Subcutaneous abdominal adipose tissue (tissue), 5 donors: ENCODE measurements at regions not wholly inside any gene's neighbourhood (a gene's known extent, or its start where the extent isn't known, plus 50 kb on each side); places are given as distances from the start of the nearest gene placed in this dataset.

Source experiments
- H3K27ac ChIP-seq: one replicate; pipeline ENCODE4 v1.7.0; 2013; ENCODE audit warnings: low read depth, mild to moderate bottlenecking, inconsistent platforms, low read length, moderate library complexity
- H3K27me3 ChIP-seq, 5 donors: one replicate each; pipeline ENCODE4 v1.7.0; 2013; ENCODE audit warnings: low read length in 5 of 5, inconsistent platforms in 1 of 5; ENCODE audit not compliant: control insufficient read depth in 5 of 5, insufficient read depth in 4 of 5
- H3K36me3 ChIP-seq, 5 donors: one replicate each; pipeline ENCODE4 v1.7.0; 2013; ENCODE audit warnings: low read length in 5 of 5; ENCODE audit not compliant: control insufficient read depth in 5 of 5, insufficient read depth in 5 of 5
- H3K4me1 ChIP-seq, 5 donors: one replicate each; pipeline ENCODE4 v1.7.0; 2013; ENCODE audit warnings: low read length in 5 of 5, mild to moderate bottlenecking in 3 of 5, moderate library complexity in 1 of 5; ENCODE audit not compliant: control insufficient read depth in 5 of 5, insufficient read depth in 5 of 5
- H3K4me3 ChIP-seq, 5 donors: one replicate each; pipeline ENCODE4 v1.7.0; 2013; ENCODE audit warnings: low read length in 5 of 5, low read depth in 1 of 5
- H3K9ac ChIP-seq, 5 donors: one replicate each; pipeline ENCODE4 v1.7.0; 2013; ENCODE audit warnings: low read length in 5 of 5, mild to moderate bottlenecking in 4 of 5, moderate library complexity in 3 of 5
- H3K9me3 ChIP-seq, 5 donors: one replicate each; pipeline ENCODE4 v1.7.0; 2013; ENCODE audit warnings: low read length in 5 of 5; ENCODE audit not compliant: control insufficient read depth in 5 of 5
- donor health status: healthy.
- donor health status: healthy.
- donor health status: healthy.
- donor health status: healthy.
- donor health status: healthy.

DNA sequence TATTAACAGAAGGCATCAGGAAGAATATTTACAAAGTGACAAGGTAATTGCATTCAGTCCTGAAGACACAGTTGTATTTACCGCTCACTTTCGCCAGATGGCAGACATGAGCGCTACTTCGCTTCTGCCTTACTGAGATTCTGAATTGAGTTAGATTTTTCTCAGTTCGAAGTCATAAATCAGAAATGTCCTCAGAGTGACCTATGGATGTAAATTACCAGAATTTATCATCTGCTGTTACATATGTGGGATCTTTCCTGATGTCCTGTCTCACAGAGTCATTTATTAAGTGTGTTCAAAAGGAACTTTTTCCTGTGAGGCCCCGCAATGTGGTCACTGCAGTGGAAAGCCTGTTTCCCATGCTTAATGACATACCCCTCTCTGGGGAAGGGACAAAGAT is 97.3 kb upstream of the DCLK2 start:
- H3K9me3 ChIP-seq = no peaks in the 10 kb centered on the region
- no peak overlapping the region for H3K4me3 ChIP-seq
- no peaks in the 10 kb centered on the region for H3K36me3 ChIP-seq
- peaks cover 0 to 3% (median 0%) of the 10 kb centered on the region in 5 donors for H3K4me1 ChIP-seq
- no peak overlapping the region for H3K27ac ChIP-seq
- no peaks in the 10 kb centered on the region for H3K27me3 ChIP-seq
- no peak overlapping the region for H3K9ac ChIP-seq

DNA sequence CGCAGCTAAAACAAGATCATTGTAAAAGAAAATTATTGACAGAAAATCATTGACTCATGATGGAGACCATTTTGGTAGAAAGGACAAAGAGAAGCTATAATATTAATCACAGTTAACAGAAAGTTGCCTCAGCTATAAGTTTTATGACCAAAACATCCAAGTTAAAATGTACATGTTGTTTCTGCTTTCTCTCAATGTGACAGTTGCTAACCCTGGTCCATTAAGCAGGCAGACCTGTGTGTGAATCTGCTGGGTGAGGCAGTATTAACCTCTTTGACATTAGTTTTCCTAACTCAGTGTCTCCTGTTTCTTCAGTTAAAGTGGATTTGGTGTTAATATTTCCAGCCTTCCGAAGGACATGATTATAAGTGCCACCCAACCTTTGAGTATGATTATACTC is 94.8 kb upstream of the DCLK2 start:
- no peaks in the 10 kb centered on the region for H3K27me3 ChIP-seq
- no peaks in the 10 kb centered on the region for H3K9me3 ChIP-seq
- no peak overlapping the region for H3K4me3 ChIP-seq
- H3K4me1 ChIP-seq = peaks cover 0 to 14% (median 5%) of the 10 kb centered on the region in 5 donors
- no peaks in the 10 kb centered on the region for H3K36me3 ChIP-seq
- H3K9ac ChIP-seq = no peak overlapping the region
- H3K27ac ChIP-seq = no peak overlapping the region

DNA sequence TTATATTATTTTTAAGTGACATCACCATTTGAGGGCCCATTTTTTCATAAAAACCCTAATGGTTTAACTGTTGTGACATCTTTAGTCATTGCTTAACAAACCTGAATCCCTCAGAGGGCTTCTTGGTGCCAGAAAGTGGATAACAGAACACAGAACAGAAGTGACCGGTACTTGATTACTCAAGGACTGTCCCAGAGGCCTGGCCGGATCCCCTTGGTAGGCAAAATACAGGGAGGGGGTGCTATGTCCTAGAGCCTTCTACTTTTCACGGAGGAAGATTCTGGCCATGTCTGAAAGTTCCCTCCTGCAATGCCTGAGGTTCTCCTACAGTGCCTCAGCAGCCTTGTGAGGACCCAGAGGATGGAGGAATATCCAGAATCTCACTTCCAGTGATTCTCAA is 94.3 kb upstream of the DCLK2 start:
- no peaks in the 10 kb centered on the region for H3K9me3 ChIP-seq
- no peak overlapping the region for H3K27ac ChIP-seq
- no peak overlapping the region for H3K4me3 ChIP-seq
- H3K36me3 ChIP-seq = no peaks in the 10 kb centered on the region
- H3K27me3 ChIP-seq = no peaks in the 10 kb centered on the region
- H3K9ac ChIP-seq = no peak overlapping the region
- peaks cover 0 to 14% (median 5%) of the 10 kb centered on the region in 5 donors for H3K4me1 ChIP-seq

DNA sequence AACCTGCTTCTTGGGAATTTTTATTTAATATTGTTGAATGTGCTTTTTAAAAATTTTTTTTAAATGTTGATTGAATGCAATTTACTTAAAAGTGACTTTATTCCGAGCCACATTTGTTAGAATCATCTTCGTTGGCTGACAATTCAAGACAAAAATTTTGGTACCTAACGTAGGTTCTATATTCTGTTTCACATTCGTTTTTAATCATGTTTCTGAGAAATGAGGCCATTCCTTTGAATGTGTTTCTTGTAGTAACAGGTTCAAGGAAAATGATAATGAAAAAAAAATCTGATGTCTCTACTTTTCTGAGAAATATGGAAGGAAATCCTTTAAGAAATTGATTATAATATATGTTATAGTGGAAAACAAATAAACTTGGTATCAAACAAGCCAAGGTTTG is 92.3 kb upstream of the DCLK2 start:
- H3K4me1 ChIP-seq = peaks cover 0 to 14% (median 5%) of the 10 kb centered on the region in 5 donors
- H3K36me3 ChIP-seq = no peaks in the 10 kb centered on the region
- H3K27ac ChIP-seq = no peak overlapping the region
- H3K9ac ChIP-seq = no peak overlapping the region
- H3K9me3 ChIP-seq = no peaks in the 10 kb centered on the region
- H3K4me3 ChIP-seq = no peak overlapping the region
- no peaks in the 10 kb centered on the region for H3K27me3 ChIP-seq

DNA sequence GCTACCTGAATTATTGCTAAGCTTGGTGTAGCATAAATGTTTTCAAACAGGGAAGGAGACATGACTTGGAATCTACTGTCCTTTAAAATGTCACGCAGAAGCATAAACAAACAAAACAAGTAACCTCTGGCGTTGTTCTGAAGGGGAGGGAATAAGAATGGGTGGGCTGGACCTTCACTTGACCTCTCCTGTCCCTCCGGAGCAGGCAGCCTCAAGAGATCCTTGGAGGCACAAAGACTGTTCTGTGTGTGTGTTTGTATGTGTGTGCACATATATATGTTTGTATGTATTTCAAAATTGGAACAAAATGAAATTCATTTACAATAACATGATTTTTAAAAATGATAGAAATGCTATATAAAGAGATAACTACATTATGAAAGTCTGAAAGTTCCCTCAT is 91.3 kb upstream of the DCLK2 start:
- H3K36me3 ChIP-seq = no peaks in the 10 kb centered on the region

DNA sequence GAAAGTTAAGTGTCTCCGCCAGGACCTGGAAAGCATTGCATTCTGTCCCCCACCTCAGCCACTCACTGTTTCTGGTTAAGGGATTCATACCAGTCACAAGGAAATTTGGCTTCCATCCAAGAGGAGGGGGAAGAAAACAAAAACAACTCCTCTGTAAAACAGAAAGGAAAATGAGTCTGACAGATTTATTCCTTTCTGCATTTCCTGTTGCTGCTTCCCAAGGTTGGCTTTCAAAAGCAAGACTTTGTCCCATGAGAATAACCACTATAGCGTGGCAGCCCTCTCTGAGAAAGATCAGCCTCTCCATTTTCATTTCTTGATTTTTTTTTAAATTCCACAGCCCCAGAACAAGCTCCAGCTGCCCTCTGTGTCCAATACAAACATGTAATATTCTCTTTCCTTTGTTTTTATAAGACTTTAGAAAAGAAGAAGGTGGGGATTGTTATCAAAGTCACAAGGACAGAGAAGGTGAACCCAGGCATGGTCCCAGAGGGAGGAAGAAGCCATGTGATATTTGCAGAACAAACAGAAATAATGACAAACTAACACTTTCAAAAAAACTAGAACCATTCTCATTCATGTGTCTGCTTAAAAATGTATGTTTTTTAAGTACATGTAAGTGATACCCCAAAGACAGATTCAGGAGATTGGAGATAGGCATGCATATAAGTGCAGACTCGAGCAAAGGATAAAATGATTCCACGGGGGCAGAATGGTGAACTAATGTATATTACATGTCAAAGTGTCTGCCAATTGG is 90.7 kb upstream of the DCLK2 start:
- Histone ChIP-seq H3K4me3 (no peak overlapping the region), H3K9me3 (no peaks in the 10 kb centered on the region), H3K36me3 (no peaks in the 10 kb centered on the region), H3K27ac (no peak overlapping the region), H3K27me3 (no peaks in the 10 kb centered on the region), H3K9ac (no peak overlapping the region), H3K4me1 (peaks cover 0 to 14% (median 5%) of the 10 kb centered on the region in 5 donors)

More for the DNA sequence above, 91.3 kb upstream of the DCLK2 start:
- no peaks in the 10 kb centered on the region for H3K27me3 ChIP-seq
- H3K9me3 ChIP-seq = no peaks in the 10 kb centered on the region
- peaks cover 0 to 14% (median 5%) of the 10 kb centered on the region in 5 donors for H3K4me1 ChIP-seq
- no peak overlapping the region for H3K27ac ChIP-seq
- no peak overlapping the region for H3K4me3 ChIP-seq
- no peak overlapping the region for H3K9ac ChIP-seq

DNA sequence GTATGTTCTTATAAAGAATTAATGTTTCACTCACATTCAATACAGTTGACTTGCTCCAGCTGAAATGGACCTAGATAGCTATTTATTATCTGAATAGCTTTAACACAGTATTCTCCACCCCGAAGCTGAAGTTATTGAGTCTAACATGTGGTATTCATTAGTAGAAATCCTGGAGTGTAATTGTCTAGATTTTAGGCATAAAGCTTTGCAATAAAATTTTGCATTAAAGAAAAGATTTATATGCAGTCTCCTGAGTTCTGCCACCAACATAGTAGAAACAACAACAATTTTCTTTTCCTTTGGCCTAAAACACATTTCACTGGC is 90.2 kb upstream of the DCLK2 start:
- no peak overlapping the region for H3K9ac ChIP-seq

DNA sequence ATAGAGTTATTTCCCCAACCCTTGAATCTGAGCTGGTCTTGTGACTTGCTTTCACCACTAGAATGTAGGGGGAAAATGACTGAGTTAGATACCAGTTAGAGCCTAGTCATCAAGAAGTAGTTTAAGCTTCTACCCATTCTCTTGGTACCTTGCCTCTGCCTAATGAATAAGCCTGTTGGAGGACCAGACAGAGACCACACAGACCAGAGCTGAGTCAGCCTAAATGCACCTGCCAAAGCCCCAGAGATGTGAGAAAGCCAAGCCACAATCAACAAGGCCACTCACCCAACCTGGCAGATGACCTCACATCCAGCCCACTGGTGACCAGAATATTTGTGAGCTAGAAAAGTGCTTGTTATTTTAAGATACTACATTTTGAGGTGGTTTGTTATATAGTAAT is 85.2 kb upstream of the DCLK2 start:
- Histone ChIP-seq H3K27ac (no peak overlapping the region), H3K4me1 (peaks cover 0 to 5% (median 0%) of the 10 kb centered on the region in 5 donors), H3K27me3 (no peaks in the 10 kb centered on the region), H3K4me3 (no peak overlapping the region), H3K36me3 (no peaks in the 10 kb centered on the region), H3K9ac (no peak overlapping the region), H3K9me3 (no peaks in the 10 kb centered on the region)

More for the DNA sequence above, 90.2 kb upstream of the DCLK2 start:
- no peaks in the 10 kb centered on the region for H3K9me3 ChIP-seq
- H3K36me3 ChIP-seq = no peaks in the 10 kb centered on the region
- peaks cover 0 to 14% (median 5%) of the 10 kb centered on the region in 5 donors for H3K4me1 ChIP-seq
- H3K27me3 ChIP-seq = no peaks in the 10 kb centered on the region
- H3K27ac ChIP-seq = no peak overlapping the region
- H3K4me3 ChIP-seq = no peak overlapping the region

DNA sequence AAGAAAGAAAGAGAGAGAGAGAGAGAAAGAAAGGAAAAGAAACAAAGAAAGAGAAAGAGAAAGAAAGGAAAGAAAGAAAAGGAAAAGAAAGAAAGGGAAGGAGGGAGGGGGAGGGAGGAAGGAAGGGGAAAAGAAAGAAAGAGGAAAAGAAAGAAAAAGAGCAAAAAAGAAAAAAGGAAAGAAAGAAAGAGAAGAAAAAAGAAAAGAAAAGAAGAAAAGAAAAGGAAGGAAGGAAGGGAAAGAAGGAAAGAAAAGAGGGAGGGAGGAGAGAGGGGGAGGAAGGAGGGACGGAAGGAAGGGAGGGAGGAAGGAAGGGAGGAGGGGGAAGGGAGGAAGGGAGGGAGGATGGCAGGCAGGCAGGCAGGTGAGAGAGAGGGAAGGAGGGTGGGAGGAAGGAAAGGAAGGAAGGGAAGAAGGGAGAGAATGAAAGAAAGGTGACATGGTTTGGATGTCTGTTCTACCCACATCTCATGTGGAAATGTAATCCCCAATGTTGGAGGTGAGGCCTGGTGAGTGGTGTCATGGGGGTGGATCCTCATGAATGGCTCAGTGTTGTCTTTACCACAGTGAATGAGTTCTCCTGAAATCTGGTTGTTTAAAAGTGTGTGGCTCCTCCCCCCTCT is 83.0 kb upstream of the DCLK2 start:
- Histone ChIP-seq H3K4me1 (peaks cover 0 to 11% (median 4%) of the 10 kb centered on the region in 5 donors), H3K36me3 (no peaks in the 10 kb centered on the region), H3K4me3 (no peak overlapping the region), H3K27me3 (no peaks in the 10 kb centered on the region), H3K9ac (no peak overlapping the region), H3K9me3 (no peaks in the 10 kb centered on the region), H3K27ac (no peak overlapping the region)

DNA sequence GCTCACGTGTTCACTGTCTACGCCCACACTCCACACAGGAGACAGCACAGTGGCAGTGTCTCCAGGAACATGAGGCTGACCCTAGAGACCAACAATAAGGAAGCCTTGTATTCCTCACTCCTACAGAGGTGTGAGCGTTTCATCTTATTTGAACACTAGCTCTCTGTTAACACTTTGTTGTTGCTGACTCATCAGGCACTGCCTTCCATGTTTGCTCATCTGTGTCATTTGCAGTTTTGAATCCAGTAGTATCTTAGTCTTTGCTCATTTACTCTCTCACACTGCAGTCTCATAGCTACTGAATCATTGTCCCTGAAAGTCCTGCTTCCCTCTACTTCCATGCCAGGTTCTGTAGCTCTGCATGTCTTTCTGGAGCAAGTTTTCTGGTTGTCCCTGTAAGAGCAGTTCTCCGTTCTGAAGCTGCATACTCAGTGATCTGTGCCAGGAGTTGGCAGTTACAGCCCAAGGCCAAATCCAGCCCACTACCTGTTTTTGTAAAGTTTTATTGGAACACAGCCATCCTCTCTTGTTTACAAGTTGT is 80.3 kb upstream of the DCLK2 start:
- Histone ChIP-seq H3K27me3 (no peaks in the 10 kb centered on the region), H3K4me1 (peaks cover 0 to 11% (median 4%) of the 10 kb centered on the region in 5 donors), H3K9ac (no peak overlapping the region), H3K9me3 (no peaks in the 10 kb centered on the region), H3K36me3 (no peaks in the 10 kb centered on the region), H3K27ac (no peak overlapping the region), H3K4me3 (no peak overlapping the region)
